Neural crest cell (in vitro differentiated cells): ENCODE measurements at regions not wholly inside any gene's neighbourhood (a gene's known extent, or its start where the extent isn't known, plus 50 kb on each side); places are given as distances from the start of the nearest gene placed in this dataset.

ENCODE experiments used
- DNase-seq: peaks from one replicate; pipeline ENCODE4 v3.0.0; 2021; ENCODE audit warnings: low read depth, mixed read lengths, low spot score
- H3K27ac Mint-ChIP-seq: one replicate; pipeline ENCODE4 v1.8.0; 2021; ENCODE audit warnings: mild to moderate bottlenecking, mixed read lengths; ENCODE audit not compliant: unreplicated experiment
- H3K27me3 Mint-ChIP-seq: 2 replicates; pipeline ENCODE4 v1.8.0; 2021; ENCODE audit warnings: low read depth, mild to moderate bottlenecking, mixed read lengths
- H3K36me3 Mint-ChIP-seq: 2 replicates; pipeline ENCODE4 v1.8.0; 2021; ENCODE audit warnings: low read depth, mild to moderate bottlenecking, mixed read lengths
- H3K4me1 Mint-ChIP-seq: 2 replicates; pipeline ENCODE4 v1.8.0; 2021; ENCODE audit warnings: mixed read lengths
- H3K4me3 Mint-ChIP-seq: one replicate; pipeline ENCODE4 v1.8.0; 2021; ENCODE audit warnings: mild to moderate bottlenecking, mixed read lengths
- H3K9me3 Mint-ChIP-seq: 2 replicates; pipeline ENCODE4 v1.8.0; 2021; ENCODE audit warnings: mixed read lengths
- TF ChIP-seq, protein P1 (sequence below): fragments of 200-600 bp; sonication (generic); conservative IDR thresholded peaks from 2 replicates; pipeline ENCODE4 v1.5.0; 2021; ENCODE audit warnings: antibody characterized with exemption, mild to moderate bottlenecking

DNA sequence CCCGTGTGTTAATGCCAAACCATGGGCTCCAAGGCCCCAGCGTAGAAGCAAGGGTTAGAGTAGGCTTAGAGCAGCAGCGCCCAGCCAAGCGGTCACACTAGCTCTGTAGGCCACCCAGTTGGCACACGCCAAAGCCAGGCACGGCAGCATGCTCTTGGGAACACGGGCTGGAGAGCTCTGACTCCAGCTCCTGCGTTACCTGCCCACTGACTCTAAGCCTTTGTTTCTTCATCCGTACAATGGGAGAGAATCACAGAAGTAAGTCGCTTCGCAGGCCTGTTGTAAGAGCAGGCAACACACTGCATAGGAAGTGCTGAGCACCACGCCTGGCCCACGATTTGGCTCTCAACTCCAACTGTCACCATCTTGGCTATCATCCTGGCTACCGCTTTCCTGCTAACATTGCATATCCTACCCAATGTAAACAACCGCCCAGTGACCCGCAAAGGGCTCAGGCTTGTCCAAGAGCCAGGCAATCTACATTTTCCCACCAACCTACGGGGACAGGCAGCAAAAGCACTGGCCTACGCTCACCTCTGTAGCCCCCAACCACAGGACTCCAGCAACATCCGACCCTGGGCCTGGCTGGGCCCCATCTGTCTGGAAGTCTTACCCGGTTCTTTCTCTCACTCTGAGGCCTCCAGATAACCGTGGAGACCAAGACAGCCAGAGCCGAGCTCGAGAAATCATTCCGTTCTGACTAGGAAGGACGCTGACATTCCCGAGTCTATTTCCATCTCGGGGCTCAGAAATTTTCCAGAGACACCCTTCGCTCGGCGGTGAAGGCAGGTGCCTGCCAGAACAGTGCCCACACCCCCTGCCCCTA, 91.5 kb upstream of the ZNF507 start:
- no peak for DNase-seq
- H3K9me3 Mint-ChIP-seq, result no peaks in the 10 kb centered on the region
- TF ChIP-seq, protein P1, sequence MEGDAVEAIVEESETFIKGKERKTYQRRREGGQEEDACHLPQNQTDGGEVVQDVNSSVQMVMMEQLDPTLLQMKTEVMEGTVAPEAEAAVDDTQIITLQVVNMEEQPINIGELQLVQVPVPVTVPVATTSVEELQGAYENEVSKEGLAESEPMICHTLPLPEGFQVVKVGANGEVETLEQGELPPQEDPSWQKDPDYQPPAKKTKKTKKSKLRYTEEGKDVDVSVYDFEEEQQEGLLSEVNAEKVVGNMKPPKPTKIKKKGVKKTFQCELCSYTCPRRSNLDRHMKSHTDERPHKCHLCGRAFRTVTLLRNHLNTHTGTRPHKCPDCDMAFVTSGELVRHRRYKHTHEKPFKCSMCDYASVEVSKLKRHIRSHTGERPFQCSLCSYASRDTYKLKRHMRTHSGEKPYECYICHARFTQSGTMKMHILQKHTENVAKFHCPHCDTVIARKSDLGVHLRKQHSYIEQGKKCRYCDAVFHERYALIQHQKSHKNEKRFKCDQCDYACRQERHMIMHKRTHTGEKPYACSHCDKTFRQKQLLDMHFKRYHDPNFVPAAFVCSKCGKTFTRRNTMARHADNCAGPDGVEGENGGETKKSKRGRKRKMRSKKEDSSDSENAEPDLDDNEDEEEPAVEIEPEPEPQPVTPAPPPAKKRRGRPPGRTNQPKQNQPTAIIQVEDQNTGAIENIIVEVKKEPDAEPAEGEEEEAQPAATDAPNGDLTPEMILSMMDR, result no peak
- H3K36me3 Mint-ChIP-seq, result no peaks in the 10 kb centered on the region
- H3K4me3 Mint-ChIP-seq, result no peak overlapping the region
- peaks cover 7% of the 10 kb centered on the region for H3K27me3 Mint-ChIP-seq
- H3K4me1 Mint-ChIP-seq, result no peaks in the 10 kb centered on the region
- H3K27ac Mint-ChIP-seq, result no peak overlapping the region

DNA sequence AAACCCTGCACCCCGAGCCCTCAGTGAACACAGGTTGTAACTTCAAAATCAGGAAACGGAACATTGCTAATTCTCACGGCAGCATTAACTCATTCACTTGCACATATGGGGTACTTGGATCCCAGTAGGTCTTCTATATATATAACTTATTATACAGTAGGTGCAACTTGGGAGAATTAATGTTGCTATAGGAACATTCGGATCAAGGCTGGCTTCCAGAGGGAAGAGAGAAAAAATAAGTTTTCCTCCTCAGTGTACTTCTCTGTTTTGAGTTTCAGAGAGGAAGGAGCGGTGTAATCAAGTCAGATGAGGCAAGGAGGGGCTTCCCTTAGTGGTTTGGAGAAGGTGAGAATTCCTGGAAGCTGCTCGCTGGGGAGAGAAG, 90.9 kb upstream of the ZNF507 start:
- Mint-ChIP-seq H3K4me1 (no peaks in the 10 kb centered on the region), H3K27me3 (peaks cover 1% of the 10 kb centered on the region), H3K4me3 (no peak overlapping the region), H3K36me3 (no peaks in the 10 kb centered on the region), H3K9me3 (peaks cover 1% of the 10 kb centered on the region), H3K27ac (no peak overlapping the region)
- no peak for DNase-seq
- TF ChIP-seq, protein P1, result no peak

DNA sequence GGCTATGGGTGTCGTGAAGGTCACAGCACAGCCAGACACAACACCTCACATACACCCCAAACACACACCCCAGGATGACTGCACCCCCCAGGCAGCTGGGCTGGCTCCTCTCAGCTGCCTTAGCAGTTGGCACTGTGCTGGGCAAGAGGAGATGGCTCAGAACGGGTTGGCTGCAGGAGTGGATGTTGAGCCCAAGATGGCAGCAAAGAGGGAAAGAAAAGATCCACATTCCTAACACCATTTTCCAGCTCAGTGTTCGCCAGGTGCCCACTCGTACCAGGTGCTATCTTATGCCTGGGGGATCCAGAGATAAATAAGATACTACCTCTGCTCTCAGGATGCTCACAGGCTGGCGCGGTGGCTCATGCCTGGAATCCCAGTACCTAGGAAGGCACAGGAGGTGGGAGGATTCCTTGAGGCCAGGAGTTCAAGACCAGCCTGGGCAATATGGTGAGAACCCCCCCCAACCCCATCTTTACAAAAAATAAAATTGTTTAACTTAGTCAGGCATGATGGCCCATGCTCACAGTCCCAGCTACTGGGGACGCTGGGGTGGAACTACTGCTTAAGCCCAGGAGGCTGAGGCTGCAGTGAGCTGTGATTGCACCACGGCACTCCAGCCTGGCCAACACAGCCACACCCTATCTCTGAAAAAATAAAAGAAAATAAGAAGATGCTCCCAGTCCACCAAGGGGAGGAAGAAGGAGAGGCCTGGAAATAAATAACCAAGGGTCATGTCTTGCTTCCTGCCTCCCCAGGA, 89.7 kb upstream of the ZNF507 start:
- H3K27me3 Mint-ChIP-seq, result no peaks in the 10 kb centered on the region
- H3K27ac Mint-ChIP-seq, result no peak overlapping the region
- no peaks in the 10 kb centered on the region for H3K36me3 Mint-ChIP-seq
- no peak for DNase-seq
- no peaks in the 10 kb centered on the region for H3K4me1 Mint-ChIP-seq
- TF ChIP-seq, protein P1, result no peak
- peaks cover 3% of the 10 kb centered on the region for H3K9me3 Mint-ChIP-seq
- H3K4me3 Mint-ChIP-seq, result no peak overlapping the region

DNA sequence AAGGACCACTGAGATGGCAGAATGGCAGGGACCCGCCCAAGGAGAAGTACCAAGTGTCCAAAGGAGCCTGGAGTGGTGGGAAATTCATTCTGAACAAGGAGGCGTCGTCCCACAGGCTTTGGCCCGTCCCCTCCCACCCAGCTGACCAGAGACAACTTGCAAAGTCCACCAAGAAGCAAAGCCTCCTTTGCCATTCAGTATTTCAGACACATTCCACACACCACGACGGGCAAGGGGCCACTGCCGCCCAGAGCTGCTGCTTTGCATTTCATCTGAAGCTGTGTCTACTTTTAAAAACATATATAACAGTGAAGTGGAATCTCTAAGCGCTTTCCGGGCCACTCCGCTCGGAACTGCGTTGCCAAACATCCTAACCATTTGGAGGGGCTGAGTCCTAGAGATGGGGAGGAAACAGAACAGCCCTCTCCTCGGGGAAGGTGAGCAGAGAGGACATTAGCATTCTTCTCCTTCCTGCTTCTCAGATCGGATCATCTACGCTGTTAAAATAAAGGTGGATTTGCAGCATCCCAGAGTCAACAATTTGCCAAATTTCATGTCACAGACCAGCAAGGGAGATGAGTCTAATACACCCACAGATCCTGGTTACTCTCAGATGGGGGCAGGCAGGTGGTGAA, 89.0 kb upstream of the ZNF507 start:
- H3K4me3 Mint-ChIP-seq, result no peak overlapping the region
- no peaks in the 10 kb centered on the region for H3K27me3 Mint-ChIP-seq
- no peaks in the 10 kb centered on the region for H3K4me1 Mint-ChIP-seq
- DNase-seq, result no peak
- TF ChIP-seq, protein P1, result no peak
- H3K36me3 Mint-ChIP-seq, result no peaks in the 10 kb centered on the region
- no peak overlapping the region for H3K27ac Mint-ChIP-seq
- peaks cover 3% of the 10 kb centered on the region for H3K9me3 Mint-ChIP-seq

DNA sequence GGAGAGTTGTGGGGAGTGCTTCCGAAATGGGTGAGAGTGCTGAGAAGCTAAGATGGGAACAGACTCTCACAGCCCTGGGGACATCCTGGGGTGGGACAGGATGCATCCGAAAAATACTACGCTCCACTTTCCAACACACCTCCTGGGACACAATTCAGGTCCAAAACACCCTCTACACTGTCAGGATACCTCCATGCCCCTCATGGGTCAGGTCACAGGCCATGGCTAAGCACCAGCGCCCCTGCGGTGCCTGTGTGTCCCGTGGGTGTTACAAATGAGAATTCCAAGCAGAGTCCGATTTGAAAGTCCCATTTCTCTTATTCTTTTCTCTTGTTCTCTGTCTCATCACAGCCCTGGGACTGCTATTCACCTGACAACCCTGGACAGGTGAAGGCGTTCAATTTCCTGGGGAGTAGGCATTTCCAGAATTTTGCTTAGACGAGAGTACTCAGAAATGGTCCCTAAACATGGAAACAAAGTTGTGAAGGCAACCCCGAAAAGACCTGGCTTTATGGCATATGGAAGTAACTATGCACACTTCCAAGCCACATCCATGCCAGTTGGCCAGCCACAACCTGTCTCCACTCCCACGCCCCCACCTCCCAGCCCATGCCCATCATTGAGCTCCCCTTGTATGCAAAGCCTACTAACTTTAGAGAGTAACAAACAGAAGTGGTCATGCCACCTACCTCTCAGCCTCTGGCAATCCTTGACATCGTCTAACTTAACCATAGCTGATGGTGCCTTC, 87.9 kb upstream of the ZNF507 start:
- Mint-ChIP-seq H3K27ac (no peak overlapping the region), H3K27me3 (no peaks in the 10 kb centered on the region), H3K4me3 (no peak overlapping the region), H3K36me3 (no peaks in the 10 kb centered on the region), H3K9me3 (peaks cover 3% of the 10 kb centered on the region), H3K4me1 (no peaks in the 10 kb centered on the region)
- DNase-seq, result no peak
- TF ChIP-seq, protein P1, result no peak
